NT2/D1 (cell line): ENCODE measurements at regions not wholly inside any gene's neighbourhood (a gene's known extent, or its start where the extent isn't known, plus 50 kb on each side); places are given as distances from the start of the nearest gene placed in this dataset.

Experiments
- YY1 ChIP-seq: IDR thresholded peaks from 2 replicates; pipeline ENCODE4 v1.6.1; 2011; ENCODE audit not compliant: insufficient read length, insufficient read depth
- ZNF274 ChIP-seq: IDR thresholded peaks from 2 replicates; pipeline ENCODE4 v1.6.1; 2011; ENCODE audit warnings: mild to moderate bottlenecking, low read depth, low read length

DNA sequence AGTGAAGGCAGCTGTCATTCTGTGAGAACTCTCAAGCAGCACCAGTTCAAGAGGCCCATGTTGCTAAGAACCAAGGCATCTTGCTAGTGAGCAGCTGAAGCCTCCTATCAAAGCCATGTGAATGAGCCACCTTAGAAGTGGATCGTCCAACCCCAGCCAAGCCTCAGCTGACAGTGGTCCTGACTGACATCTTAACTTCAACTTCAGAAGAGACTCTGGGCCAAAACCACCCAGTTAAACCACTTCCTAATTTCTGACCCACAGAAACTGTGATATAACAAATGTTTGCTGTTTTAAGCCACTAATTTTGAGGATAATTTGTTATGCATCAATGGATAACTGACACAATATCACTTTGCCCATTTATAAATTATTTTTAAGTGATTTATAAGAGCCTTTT, 256.0 kb downstream of the RPAP3 start:
- no peak for TF ChIP-seq YY1
- TF ChIP-seq ZNF274, result no peak
